Activated CD4-positive, CD25-positive, alpha-beta regulatory T cell treated with anti-CD3 and anti-CD28 coated beads, Interleukin-2, amount 50 U/mL, for 24 hours (primary cell): ENCODE measurements at regions not wholly inside any gene's neighbourhood (a gene's known extent, or its start where the extent isn't known, plus 50 kb on each side); places are given as distances from the start of the nearest gene placed in this dataset.
"Not testable (repeated sequence)": the region's sequence is repeated elsewhere in the genome, so short reads cannot be mapped to it uniquely, and the experiment has no call there.

Source experiments
- ATAC-seq, 2 donors: fragments of 150-1000 bp; cut with Tn5 transposase; one replicate each; pipeline ENCODE4 v1.10.0; 2021; ENCODE audit warnings: mild to moderate bottlenecking in 1 of 2, moderate library complexity in 1 of 2

DNA sequence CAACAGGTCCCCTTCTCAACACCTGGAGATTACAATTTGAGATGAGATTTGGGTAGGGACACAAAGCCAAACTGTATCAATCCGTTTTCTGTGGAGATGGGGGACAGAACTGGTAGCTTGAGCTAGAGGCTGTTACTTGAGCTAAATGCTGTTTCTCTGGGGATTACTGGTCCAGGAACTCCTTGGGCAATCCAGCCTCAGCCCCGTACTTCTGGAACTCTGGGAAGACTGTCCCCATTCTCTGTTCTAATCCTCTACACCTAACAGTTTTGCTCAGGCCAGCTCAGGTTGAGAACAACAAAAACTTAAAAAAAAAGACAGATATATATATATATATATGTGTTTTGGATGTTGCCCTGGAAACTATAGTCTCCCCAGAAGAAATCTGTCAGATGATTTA, 255.0 kb downstream of the GOLGA6L6 start:
- ATAC-seq = not testable (repeated sequence)

DNA sequence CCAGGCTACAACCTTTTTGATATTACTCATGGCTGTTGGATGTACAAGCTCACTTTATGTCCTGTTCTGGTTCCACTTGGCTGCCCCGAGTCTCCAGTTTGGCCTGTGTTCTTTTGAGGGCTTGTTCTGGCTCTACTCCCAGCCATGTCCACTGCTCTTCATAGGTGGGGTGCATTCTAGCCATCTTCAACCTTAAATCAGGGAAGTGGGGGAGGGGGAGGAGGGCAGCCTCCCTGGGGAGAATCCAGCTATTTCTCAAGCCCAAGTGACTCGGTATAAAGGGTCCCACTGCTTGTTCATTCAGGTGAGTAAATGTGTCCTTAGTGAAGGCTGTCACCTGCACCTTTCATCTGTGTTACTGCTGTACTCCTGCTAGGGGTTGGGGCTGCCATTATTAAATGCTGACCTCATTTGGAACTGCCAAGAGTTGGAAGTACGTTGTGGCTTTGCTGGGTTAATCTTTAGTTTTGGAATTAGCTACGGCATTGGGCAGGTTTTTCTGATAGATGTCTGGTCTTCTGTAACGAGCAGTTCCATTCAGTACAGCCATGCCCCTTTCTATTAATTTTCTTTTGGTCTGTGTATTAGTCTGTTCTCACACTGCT, 255.8 kb downstream of the GOLGA6L6 start:
- not testable (repeated sequence) for ATAC-seq

DNA sequence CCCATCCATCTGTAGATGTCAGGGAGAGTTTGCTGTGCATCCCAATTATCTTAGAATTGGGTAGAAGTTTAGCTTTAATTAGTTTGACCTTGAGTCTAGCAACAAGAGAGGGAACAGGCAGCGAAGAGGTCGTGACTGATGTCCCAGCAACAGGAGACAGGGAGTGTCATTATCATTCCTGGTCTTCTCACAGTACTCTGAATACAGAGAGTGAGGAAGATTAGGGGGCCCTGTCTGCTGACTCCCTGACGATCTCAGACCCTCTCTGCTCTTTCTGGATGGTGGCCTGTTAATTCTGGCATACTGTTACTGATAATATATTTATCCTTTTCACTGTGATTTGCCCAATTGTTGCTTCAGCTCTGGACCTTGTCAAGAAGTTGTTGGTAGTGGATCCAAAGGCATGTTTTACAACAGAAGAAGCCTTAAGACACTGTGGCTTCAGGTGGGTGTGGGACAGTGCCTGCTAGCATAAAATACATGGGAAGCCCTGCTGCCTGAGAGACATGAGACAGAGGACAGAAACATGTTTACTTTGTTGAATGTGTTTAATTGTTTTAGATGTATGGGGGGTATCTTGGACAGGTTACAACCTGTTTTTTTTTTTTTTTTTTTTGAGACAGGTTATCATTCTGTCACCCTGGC, 256.6 kb downstream of the GOLGA6L6 start:
- ATAC-seq = not testable (repeated sequence)

DNA sequence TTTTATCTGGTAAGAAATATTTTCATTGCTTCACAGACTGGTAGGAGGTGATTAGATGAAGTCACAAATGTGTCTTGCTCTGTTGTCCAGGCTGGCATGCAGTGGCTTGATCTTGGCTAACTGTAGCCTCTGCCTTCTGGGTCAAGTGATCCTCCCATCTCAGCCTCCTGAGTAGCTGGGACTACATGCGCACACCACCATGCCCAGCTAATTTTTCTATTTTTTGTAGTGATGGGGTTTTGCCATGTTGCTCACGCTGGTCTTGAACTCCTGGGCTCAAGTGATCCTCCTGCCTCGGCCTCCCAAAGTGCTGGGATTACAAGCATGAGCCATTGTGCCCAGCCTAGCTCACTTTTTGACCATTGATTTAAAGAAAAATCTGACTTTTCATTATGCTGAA, 257.9 kb downstream of the GOLGA6L6 start:
- ATAC-seq = not testable (repeated sequence)

DNA sequence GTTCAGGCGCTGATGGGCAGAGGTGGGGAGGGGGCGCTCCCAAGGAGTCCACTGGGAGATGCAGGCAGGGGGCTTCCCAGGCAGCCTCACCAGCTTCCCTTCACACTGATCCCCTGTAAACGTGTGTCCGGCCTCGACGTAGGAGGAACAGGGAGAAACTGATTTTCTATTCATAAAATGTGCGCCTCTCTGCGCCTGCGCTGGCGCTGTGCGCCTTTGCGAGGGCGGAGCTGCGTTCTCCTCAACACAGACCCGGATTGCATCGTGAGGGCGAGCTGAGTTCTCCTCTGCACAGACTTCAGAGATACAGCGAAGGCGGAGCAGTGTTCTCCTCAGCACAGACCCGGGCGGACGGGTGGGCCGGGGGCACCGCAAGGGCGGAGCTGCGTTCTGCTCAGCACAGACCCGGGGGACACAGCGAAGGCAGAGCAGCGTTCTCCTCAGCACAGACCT, 259.1 kb downstream of the GOLGA6L6 start:
- ATAC-seq = not testable (repeated sequence)

DNA sequence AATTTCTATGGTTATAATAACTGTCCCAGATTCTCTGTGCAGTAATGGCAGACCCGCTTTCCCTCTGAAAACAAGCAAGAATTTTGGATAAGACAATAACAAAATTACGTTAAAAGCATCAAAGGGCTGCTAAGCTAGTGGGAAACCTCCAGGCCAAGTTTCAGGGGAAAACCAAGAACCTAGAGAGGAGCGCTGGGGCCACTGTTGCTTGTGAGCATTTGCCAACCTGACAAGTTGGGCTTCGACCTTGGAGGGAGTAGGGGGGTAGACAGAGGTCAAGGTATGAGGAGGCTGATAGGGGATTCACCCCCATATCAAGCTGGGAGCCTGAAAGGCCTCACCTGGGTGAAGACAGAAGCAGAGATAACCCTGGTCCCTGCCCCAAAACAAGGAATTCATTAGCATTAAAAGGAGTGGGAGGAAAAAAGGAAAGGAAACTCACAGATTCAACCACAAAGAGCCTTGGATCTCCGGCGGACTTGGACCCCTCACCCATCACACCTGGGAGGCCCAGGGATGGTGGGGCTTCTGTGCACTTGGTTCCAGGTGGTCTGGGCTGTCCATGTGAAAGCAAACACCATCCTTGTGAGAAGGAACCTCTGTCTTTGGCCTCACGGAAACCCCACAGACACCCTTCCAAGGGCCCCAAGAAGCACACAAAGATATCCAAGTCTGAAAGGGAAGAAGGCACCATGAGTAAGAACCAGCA, 259.9 kb downstream of the GOLGA6L6 start:
- not testable (repeated sequence) for ATAC-seq

DNA sequence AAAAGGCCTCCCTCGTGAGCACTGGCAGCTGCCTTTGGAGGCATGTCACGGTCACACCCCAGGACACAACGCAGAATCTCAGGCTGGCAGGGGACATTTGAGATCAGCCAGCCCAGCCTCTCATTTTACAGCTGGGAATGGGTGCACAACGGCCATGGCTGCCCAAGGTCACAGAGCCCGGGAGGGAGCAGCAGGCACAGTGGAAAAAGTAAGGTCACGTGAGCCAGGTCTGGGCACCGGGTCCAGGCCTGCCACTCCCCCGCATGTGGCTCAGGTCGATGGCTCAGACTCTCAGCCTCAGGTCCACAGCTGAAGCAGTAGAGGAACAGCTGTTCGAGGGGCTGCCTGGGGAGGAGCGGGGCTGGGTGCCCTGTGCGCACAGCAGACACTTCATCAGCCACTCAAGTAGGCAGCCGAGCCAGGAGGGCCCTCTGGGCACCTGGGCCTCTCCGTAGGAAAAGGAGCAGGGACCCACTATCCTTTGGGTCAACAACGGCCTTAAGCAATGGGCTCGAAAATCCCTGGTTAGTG, 260.6 kb downstream of the GOLGA6L6 start:
- peak in 1 of 2 donors; percentile 13 for ATAC-seq

DNA sequence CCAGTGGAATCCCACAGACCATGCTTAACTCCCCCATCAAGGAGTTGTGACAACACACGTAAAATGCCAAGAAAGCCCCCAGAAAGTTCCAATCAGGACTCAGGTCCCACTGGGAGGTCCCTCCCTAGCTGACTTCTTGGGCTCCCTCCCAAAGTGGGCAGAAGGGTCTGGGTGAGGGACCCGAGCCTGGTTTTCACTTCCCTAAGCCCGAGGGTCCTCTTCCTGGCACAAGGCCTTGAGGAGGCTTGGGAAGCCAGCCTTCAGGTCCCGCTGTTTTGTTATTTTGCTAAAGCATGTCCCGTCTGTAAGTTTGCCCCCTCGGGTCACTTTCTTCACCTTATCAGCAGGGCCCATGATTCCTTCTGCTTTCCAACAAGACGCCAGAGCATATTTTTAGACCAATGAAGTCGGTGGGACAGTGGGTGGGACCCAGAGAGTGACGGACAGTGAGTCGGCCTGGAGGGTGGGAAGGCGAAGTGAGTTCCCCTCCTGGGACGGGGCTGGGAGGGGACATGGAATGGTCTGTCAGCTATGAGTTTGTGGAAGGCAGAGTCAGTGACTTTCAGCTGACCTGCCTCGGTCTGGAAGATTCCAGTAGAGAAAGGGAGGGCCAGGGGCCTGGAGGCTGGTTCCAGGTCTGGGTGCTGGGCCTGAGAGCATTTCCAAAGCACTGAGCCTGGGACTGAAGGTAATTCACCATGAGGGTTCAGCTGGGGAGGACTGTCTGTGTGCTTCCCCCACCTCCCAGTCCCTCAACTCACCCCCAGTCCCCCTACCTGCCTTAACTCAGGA, 261.3 kb downstream of the GOLGA6L6 start:
- ATAC-seq = peak in 1 of 2 donors; percentile 17

DNA sequence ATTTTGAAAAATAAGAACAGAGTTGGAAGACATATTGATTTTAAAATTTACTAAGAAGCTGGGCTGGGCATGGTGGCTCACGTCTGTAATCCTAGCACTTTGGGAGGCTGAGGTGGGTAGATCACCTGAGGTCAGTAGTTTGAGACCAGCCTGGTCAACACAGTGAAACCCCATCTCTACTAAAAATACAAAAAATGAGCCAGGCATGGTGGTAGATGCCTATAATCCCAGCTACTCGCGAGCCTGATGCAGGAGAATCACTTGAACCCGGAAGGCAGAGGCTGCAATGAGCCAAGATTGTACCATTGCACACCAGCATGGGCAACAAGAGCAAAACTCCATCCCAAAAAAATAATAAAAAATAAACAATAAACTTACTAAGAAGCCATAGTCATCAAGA, 262.5 kb downstream of the GOLGA6L6 start:
- ATAC-seq = not testable (repeated sequence)

DNA sequence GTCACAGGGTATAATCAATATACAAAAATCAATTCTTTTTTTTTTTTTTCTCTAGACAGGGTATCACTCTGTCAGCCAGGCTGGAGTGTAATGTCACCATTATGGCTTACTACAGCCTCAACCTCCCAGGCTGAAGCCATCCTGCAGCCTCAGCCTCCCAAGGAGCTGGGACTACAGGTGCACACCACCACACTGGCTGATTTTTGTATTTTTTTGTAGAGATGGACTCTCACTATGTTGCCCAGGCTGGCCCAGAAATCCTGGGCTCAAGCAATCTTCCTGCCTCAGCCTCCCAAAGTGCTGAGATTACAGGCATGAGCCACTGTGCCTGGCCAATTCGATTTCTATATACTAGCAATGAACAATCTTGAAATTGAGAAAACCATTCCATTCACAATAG, 263.2 kb downstream of the GOLGA6L6 start:
- not testable (repeated sequence) for ATAC-seq

DNA sequence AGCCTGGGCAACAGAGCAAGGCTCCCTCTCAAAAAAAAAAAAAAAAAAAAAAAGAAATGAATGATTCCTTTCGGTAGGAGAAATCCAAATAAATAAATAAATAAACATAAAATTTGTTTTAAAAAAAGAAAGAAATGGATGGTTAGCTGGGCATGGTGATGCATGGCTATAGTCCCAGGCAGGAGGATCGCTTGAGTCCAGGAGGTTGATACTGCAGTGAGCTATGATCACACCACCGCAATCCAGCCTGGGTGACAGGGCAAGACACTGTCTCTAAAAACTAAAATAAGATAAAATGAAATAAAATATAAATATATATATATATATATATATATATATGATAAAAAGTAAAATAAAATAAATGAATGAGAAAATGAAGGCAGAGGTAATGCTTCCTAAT, 264.1 kb downstream of the GOLGA6L6 start:
- not testable (repeated sequence) for ATAC-seq

DNA sequence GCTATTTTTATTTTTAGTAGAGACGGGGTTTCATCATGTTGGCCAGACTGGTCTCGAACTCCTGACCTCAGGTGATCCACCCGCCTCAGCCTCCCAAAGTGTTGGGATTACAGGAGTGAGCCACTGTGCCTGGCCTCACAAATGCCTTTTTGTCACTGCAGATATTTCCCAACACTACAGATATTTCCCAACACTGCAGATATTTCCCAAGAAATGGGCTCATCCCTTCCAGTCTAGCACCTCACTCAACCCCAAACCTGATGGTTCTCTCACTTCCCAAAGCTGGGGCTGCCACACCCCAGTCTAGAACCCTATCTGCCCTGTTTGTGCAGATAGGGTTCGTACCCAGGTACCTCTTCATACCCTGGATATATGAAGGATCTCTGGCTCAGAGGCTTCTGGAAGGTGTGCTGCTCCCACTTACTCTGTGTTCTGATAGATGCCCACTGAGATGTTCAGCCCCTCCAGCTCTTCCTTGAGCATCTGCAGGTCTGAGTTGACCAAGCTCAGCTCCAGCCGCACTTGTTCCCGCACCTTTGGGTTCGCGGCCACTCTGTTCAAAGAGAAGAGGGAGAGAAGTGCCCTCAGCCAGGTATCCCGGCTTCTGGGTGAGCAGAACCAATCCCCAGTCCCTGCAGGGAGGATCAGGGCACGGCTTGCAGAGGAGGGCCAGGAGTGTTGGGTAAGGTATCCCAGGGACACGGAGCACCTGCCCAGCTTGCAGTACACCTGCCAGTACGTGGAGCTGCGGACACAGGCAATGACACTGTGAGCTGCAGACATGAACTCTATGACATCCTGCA, 265.1 kb downstream of the GOLGA6L6 start:
- not testable (repeated sequence) for ATAC-seq

DNA sequence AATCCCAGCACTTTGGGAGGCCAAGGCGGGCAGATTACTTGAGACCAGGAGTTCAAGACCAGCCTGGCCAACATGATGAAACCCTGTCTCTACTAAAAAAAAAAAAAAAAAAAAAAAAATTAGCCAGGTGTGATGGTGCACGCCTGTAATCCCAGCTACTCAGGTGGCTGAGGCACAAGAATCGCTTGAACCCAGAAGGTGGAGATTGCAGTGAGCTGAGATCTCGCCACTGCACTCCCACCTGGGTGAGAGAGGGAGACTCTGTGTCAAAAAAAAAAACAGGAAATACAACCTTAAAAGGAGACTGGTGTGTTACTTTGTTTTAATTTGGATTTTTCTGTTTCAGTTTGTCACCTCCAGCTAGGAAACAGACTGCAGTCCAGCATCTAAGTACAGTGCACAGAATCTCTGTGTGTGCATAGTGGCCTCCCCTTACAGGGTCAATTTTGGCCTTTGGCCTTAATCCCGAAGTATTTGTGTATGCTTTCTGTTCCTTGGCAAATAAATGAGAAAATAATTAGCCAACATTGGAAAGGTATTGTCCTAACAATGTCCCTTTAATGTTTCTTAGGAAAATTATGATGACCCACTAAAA, 266.1 kb downstream of the GOLGA6L6 start:
- not testable (repeated sequence) for ATAC-seq

DNA sequence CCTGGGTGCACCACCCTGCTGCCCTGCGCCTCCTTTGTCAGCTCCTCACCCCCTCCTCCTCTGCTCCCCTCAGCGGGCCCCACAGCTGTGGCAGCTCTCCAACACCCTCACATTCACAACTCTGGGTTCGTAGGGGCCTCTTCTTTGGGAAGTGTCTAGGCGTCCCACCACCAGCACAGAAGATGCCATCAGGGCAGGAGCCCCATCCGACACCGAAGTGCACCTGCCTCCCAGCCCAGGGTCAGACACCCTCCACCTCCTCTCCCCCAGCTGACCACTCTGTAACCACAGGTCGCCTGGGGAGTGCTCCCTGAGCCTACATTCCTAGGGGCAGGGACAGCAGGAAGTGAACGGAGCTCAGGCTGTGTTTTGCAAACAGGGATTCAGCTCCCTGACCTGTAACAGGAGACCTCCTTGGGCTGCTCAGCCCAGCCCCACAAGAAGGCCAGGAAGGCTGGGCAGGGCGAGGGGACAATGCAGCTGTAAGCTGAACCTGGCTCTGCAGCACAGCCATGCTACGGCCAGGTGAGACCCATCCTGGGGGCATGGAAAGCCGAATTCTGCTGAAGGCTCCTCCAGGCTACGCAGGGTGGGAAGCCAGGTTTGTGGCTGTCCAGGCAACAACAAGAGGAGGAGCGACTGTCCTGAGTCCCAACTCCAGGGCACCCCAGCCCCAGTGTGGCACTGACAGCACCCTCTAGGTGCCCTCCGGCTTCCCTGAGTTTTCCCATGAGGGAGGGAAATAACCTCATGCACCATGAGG, 269.0 kb downstream of the GOLGA6L6 start:
- ATAC-seq = no peak

DNA sequence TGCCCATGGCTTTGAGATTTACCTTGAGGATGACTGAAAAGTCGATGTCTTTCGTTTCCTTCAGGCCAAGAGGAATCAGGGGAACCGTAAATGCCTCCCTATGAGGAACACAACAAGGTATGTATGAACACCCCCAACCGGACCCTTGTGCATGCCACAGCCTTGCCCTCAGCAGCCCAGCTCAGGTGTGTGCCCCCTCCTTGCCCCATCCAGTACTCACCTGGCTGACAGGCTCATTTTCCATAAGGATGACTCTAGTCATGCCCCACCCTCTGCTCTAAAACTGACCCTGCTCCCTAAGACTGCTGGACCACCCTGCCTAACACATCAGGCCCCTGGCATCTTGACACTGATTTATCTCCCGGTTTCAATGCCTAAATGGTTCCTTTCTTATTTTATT, 270.0 kb downstream of the GOLGA6L6 start:
- no peak for ATAC-seq

DNA sequence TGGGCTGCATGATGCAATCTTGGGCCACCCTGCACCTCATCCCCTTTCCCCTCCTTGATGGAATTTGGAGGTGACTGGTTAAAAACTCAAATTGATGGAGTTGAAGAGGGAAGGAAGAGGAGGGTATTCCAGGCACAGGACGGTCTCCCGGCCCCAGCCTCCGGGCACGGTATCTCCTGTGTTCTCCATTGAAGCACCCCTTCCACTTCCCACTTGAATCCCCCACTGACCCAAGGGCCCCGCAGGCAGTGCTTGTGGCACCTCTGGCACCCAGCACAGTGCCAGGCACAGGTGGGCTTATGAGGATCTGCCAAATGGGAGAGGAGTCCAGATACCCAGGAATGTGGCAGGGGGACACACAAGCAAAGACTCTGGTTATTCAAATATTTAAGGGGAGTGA, 271.6 kb downstream of the GOLGA6L6 start:
- ATAC-seq = not testable (repeated sequence)

DNA sequence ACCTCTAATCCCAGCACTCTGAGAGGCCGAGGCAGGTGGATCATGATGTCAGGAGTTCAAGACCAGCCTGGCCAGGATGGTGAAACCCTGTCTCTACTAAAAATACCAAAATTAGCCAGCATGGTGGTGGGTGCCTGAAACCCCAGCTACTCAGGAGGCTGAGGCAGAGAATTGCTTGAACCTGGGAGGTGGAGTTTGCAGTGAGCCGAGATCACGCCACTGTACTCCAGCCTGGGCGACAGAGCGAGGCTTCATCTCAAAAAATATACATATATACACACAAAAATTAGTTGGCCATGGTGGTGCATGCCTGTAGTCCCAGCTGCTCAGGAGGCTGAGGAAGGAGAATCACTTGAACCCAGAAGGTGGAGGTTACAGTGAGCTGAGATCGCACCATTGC, 273.6 kb downstream of the GOLGA6L6 start:
- not testable (repeated sequence) for ATAC-seq

DNA sequence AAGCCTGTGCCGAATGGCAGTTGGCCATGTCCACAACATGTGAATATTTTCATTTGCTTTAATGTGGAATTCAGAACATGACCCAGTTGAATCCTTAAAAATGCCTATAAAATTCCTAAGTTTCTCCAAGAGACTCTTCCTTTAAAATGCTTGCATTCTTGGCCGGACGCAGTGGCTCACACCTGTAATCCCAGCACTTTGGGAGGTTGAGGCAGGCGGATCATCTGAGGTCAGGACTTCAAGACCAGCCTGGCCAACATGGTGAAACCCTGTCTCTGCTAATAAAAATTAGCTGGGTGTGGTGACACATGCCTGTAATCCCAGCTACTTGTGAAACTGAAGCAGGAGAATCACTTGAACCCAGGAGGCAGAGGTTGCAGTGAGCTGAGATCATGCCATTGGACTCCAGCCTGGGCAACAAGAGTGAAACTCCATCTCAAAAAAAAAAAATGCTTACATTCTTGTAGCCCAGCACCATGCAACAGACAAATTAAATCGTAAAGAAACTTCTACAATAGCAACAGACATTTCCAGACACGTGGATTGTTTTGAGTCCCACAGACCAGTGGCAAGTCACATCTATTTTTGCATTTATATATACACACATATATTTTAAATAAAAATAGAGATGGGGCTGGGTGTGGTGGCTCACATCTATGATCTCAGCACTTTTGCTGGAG, 274.4 kb downstream of the GOLGA6L6 start:
- not testable (repeated sequence) for ATAC-seq

DNA sequence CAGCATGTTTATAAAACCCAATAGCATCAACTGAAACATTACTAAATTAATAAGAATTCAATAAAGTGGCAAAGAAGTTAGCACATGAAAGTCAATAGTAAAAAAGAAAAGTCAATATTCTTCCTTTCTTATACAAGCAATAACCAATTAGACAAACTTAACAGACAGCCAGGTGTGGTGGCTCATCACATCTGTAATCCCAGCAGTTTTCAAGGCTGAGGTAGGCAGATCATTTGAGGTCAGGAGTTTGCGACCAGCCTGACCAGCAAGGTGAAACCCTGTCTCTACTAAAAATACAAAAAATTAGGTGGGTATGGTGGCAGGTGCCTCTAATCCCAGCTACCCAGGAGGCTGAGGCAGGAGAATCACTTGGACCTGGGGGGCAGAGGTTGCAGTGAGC, 275.9 kb downstream of the GOLGA6L6 start:
- ATAC-seq = not testable (repeated sequence)
